Activated effector memory CD4-positive, alpha-beta T cell treated with anti-CD3 and anti-CD28 coated beads, Interleukin-2, amount 50 U/mL, for 16 hours (primary cell): ENCODE measurements at regions not wholly inside any gene's neighbourhood (a gene's known extent, or its start where the extent isn't known, plus 50 kb on each side); places are given as distances from the start of the nearest gene placed in this dataset.
"Not testable (repeated sequence)": the region's sequence is repeated elsewhere in the genome, so short reads cannot be mapped to it uniquely, and the experiment has no call there.

Experiments used
- DNase-seq: peaks from one replicate; pipeline ENCODE4 v3.0.0-alpha.2; 2020

DNA sequence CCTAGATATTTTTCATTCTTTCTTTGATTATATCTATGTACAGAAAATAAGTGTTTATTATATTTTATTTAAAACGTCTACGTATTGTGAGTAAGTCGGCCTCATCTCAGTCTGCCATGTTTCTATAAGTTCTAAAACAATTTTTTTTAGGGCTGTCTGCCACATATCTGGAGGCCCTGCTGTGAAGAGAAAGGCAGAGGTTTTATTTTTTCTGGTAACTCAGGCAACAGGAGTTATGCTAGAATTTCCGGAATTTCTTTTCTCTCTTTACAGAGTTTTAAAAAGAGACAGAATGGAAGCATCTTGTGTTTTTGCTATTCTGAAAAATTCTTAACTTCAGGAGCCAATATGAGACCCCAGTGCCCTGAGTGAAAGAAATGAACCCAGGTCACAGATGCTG, 1124.0 kb upstream of the TENM3 start:
- no peak for DNase-seq

DNA sequence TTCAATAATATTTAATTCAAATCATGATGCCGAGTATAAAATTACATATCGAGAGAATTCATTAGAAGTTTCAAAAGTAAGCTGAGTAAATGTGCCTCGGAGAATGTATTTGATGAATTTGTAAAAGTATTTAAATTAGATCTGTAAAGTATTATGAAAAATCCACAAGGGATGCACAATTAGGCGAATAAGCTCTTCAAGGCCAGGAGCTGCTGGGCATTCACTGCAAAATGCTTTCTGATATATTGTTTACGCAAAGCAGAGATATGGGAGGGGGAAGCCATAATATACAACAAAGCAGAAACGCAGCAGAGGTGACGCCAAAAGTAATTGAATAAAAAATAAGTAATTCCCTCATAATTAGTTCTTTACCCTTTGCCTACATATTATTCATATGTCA, 1121.5 kb upstream of the TENM3 start:
- no peak for DNase-seq

DNA sequence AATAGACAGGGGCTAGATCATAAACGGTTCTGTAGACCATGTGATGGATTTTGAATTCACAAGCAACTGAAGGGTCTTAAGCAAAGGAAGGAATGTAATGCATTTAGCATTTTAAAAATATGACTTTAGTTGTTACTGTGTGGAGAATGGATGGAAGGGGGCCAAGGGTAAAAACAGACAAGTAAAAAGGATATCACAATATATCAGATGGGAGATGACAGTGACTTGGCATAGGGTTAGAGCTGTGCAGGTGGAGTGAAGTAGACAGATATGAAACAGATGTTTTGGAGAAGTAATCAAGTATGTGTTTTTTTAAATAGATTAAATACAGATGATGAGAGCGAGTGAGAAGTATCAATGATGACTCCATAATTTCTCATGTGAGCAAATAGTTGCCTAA, 1116.0 kb upstream of the TENM3 start:
- no peak for DNase-seq

DNA sequence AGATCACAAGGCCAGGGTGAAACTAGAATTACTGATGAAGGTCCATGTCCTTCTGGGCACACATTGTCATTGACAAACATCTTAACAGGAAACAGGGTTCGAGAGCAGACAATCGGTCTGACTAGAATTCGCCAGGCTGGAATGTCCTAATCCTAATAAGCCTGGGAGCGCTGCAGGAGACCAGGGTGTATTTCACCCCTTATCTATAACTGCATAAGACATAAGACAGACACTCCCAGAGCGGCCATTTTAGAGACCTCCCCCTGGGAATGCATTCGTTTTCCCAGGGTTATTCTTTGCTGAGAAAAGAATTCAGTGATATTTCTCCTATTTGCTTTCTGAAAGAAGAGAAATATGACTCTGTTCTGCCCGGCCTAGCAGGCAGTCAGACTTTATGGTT, 1112.9 kb upstream of the TENM3 start:
- not testable (repeated sequence) for DNase-seq

DNA sequence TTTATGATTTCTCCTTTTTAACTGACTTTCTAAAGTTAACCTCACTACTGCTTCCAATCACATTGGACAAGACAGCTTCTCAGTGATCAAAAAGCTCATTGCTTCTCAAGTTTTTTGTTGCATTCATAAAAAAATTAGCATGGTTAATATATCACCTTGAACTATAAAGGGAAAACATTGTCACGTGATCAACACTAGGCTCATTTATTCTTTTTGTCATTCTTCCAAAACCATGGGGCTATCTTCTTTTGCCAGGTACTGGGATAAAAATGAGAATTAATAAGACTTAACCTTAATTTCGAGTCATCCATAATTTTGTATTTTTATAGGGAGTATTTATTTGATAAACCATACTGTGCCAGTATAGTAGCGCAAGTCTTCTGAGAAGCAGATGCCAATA, 1105.9 kb upstream of the TENM3 start:
- DNase-seq: no peak

DNA sequence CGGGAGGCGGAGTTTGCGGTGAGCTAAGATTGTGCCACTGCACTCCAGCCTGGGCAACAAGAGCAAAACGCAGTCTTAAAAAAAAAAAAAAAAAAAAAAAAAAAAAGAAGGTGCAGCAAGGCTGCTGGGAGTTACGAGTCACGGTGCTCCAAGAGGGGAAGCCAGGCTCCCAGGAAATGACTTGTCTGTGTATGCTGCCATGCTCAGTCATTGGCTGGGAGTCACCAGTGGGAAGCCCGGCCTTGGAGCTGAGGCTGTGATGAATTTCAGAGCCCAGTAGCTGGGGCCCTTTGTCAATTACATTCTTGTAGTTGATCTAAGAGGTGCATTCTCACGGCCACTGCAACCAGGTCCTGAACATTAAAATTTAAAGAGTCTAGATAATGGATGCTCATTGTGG, 1105.1 kb upstream of the TENM3 start:
- DNase-seq: no peak

DNA sequence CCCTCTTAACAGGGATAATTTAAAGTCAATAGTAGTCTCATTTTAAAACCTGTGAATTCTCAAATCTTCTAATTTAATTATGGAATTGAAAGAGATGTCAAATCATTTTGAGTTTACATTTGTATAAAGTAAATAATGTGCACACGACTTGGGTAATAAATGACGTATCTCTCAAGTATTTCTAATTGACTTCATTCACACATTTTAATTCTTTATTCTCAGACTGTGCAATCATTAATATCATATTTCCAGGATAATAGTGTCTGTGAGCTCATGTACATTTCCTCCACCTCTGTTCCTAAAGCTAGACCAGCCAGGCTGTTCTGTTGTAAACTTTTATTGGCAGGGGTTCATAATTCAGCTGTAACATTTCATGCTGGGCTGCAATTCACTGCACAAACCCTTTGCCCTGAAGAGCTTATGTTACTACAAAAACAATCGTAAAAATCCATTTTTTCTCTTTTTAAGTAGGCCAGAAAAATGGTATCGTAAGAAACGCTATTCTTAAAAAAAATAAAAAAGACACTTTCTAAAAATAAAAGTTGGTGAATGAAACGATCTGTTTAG, 1103.1 kb upstream of the TENM3 start:
- no peak for DNase-seq

DNA sequence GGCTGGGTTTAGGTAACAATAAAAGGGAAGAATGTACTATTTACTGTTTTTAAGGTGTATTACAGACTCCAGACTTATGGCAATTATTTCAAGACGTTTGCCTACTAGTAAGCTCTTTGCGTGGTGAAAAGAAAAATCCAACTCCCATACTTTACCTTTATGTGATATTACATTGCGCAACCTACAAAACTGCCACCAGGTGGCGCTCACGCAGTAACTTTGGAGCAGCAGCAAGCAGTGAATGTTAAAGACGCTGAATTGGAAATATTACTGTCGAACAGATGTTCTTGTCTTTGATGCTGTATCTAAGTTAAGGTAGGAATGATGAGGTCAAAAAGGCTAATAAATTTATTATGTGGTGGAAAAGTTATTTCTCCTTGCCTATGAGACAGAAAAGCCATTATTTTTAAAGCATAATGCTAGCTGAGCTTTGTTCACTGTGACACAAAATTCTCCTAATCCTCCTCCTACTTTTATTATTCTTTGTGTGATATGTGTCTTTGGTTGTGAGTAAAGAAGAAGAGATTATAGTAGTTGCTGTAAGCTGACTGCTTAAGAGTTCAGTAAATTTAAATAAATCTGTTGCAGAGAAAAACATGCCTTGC, 1099.8 kb upstream of the TENM3 start:
- peak; percentile 87 for DNase-seq

DNA sequence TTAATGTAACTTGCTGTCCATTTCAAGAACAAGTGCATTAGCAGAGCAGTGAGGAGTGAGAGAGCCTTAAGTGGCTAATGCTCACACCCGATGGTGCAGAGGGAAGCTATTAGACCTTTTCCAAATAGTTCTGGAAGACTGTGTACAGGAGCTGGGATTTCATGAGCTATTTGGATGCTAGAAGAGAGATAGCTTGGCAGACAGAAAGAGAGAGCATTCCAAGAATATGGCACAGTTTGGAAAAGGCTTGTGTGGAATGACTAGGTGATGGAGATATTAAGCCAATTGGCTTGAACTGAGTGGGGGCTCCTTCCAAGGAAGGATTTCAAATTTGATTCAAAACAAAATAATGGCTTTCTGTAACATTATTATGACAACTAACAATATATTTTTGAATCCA, 1097.2 kb upstream of the TENM3 start:
- no peak for DNase-seq

DNA sequence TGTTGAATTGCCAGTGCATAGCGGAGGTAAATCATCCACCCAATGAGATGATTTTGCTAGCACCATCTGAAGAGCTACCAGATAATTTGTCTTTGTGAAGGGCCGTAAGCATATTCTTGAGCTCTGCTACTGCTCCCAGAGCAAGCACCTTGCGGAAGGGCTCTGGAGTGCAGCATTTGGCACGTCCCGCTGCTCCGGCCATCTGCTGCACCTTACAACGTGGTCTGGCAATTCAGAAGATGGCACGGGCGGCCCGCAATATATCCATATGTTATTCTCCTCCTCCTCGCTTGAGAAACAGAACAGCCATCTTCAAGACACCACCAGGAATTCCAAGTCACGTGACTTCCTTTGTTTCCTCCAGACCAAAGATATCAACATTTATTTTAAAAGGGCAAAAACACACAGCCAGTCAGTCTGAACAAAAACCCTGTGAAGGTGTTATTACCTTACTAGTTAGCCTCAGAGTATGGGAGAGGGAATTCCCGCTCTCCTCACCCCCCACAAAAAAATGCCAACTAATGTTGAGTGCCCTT, 1095.7 kb upstream of the TENM3 start:
- no peak for DNase-seq

DNA sequence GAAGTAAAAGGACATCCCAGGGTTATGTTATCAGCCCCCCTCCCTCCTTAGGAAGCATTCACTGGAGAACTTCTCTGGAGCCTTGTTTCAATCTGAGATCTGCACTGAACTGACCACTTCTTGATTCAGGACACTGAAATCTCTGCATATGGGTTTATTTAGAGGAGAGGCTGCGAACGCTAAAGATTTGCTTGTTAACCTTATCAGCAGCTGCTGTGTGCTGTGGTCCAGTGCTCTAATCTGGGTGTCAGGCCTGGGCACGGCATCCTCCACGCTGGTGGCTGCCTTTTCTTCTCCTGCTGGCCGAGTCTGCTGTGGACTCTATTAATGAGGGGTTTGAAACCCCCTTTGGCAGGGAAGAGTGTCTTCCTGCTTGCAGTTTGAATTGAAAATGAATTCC, 1094.7 kb upstream of the TENM3 start:
- no peak for DNase-seq

DNA sequence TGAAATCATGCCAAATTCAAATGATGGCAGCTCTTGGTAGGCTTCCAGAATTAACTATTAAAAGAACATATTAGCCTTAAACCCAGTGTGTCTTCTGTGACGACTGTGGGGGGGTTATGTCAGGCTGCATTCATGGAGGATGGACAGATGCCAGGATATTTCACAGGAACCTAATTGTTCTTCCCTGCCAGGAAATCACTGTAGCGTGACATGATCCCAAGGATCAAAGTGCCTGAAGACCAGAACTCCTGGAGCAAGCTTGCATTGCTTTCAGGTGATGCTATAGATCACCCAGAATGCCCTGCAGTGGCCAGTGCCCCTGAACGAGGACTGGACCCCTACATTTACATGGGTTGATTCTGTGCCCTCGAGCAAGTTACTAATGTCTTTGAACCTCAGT, 1093.0 kb upstream of the TENM3 start:
- DNase-seq: no peak

DNA sequence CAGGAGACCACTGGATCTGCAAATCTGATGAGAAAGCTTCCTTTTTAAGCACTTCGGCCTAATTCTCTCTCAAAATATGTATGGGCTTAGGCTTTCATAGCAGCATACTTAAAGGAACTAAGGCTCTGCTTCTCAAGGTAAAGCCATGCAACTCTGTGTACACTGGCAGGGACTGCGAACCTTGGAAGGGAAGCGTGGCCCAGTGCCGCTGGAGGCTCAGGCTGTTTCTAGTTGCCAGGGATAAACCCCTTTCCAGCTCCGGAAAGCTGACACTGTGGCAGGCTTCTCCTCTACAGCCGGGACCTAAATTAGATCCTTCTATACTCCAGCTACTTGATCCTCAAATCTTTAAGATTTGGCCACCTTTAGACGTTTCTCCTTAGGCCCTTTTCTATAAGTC, 1091.3 kb upstream of the TENM3 start:
- DNase-seq: no peak

DNA sequence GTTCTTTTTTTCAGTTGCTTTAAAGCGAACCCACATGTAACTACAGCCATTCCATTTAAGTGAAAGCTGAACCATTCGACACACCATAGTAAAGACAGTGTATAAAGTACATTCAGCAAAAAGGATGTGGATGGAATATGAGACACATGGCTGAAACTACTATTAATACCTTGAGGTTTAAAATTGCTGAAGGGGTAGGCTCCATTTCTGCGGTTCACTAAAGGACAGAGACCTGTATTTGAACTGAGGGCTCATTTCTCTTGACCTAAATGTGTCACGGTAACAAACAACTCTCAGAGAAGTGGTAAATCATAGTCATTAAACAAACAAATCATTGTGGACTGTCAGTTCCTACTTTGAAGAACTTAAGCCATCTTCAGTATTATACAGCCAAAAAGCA, 1085.6 kb upstream of the TENM3 start:
- DNase-seq: no peak

DNA sequence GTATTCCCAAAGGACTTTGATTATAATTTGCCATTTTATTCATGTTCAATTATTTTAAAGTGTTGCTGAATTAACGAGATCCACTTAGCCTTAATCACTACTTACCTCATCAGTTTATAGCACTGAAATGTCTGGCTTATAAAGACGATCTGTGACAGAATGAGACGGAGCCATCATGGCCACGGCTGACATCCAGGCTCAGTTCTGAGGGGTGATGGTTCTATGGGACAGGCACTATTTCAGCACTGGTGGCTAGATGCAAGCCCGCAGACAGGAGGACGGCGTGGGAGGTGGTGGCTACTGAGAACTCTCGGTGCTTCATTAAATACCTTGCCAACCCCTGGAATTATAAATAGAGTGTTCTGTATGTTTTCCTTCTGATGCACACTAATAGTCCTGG, 1084.2 kb upstream of the TENM3 start:
- no peak for DNase-seq

DNA sequence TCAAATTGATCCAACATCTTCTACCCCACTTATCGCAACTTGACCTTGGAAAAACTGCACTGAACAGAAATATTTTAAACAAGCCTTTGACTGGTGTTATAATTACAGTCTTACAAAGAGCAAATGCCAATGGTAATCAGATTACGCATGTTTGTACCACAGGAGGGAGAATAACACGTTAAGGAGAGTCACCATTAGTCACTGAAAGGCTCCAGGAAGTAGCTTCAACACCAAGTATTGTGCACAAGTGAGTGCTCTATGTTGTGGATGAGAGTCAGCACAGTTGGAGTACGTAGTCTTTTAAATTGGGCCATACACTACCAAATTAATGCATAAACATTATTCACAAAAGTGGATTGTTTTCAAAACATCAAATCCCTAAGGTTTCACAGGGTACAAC, 1081.5 kb upstream of the TENM3 start:
- no peak for DNase-seq

DNA sequence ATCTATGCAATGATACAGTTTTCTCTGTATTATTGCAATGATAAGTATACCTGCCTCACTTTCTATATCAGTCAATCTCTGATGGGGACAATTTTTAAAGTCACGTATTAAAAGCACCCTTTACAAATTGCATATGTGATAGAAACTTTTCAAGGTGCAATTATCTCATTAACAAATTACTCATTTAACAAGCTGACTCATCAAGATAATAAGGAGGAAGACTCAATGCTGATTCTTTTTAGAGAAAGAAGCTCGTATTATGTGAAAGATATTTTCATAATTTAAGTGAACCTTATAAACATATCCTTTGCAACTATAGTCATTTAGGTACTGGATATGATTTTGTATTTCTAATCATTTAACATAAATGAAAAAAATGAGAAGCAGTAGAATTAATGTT, 1080.9 kb upstream of the TENM3 start:
- DNase-seq: no peak

DNA sequence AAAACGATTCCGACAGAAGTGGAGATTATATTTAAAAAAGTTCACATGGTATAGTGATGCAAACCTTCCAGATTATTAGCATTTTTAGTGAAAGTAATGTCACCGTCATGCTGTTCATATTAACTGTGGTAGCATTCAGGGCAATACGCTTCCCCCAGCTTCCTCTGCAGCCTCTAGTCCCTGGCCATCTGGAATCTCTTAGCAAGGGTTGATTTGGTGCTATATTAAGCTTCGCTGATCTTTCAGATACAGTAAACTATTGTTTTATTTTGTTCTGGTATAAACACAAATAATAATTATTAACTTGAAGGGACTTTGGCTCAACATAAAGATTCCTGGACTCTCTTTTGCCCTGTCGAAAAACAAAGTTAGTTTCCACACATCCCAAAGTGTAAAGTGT, 1080.5 kb upstream of the TENM3 start:
- no peak for DNase-seq

DNA sequence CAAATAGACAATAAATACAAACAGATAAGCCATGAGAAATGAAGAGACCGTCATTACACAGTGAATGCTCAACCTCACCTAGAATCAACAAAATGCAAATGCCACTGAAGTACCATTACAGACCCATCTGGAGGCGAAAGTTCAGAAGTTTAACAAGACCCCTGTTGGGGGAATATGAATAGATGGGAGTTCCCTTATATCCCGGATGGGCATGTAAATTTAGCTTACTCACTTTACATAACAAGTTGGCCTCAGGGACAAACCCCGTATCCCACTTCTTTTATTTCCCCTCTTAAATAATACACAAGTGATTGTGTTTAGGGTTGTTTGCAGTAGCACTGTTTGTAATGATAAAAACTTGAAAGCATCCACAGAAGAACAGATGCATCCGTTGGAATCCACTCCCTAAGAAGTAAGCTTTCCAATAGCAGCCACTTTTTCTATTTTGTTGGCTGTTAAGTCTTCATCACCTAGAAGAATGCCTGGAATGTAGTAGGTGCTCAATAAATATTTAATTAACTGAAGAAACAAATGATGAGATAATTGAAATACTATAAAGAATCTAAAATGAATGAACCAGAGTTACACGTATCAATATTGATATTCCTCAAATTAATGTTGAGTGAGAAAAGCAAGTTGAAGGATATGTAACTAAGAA, 1076.3 kb upstream of the TENM3 start:
- no peak for DNase-seq

DNA sequence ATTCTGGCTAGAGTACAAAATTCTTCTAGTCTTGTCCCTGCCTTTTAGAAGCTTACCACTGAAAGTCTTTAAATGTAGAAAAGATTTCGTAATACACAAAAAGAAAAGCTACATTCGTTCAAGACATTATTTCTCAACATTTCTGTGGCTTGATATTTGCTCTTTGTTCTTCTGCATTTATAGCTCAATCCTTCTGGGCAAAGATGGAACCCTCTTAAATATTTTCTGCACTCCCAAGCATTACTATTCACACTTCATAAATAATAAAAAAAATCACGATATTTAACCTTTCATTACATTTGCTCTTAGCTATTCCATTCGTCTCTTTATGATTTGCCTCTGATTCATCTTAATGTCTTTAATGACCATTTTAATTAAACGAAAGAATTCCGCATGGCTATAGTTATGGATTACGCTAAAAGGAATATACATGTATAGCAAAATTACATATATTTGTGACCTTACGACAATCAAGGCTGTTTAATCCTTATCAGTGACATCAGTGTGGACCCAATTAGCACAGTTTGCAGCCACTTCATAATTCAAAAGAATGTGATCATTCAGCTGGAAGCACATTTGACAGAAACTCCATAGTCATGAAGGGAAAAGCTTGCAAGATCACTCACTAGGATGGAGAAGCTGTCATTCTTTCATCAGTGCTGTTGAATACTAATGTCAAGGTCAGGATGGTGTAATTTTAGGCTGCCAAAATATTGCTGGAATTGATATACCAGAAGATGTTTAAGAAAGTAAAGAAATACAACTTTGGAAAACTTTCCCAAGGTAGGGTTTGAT, 1075.0 kb upstream of the TENM3 start:
- DNase-seq: no peak

DNA sequence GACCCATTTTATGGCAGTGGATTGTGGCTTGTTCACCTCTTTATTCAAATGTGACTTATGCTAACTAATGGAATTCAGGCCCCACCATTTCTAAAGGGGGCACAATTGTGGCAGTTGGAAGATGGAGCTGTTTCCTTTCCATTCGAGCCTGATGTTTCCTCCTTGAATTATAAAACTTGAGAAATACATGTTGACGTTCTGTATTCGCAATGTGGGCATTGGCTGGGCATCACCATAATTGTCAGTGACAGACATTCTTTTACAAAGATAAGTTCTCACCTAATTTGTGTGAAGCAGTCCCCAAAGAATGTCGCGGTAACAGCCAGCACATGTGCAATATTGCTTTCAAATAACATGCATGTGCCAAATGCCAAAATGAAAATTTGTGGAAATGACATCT, 1070.2 kb upstream of the TENM3 start:
- no peak for DNase-seq

DNA sequence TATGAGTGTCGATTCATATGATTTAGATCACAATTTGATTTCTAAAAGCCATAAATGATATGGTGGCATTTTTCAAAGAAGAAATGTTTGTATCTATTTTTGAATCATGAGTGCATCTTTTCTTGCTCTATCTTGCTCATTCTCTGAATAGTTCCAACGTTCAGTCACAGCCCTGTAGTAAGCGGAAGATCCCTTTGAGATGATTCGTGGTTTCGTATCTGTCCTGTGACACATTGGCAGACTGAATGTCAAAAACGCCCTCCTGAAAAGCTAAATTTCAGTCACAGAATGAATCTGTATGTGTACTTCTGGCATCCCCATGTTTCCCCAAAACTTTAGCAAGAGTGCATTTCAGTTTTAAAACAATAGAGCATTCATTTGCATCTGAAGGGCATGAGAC, 1066.9 kb upstream of the TENM3 start:
- DNase-seq: no peak

DNA sequence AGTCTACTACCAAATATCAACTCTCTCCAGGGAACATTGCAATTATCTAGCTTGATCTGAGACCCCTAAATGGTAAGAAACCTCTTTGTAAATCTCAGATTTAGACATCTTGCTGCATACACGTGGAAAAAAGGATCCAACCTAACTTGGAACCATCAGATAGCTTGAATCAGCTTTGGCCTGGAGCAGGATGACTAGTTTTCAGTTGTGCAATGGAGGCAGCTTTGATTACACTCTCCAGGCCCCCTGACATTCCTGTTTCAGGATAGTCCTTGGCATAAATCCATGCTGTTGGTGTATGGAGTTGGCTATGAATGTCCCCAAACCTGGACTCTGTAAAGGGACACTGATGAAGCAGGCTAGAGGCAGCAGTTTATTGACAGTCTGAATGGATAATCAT, 1061.9 kb upstream of the TENM3 start:
- no peak for DNase-seq

DNA sequence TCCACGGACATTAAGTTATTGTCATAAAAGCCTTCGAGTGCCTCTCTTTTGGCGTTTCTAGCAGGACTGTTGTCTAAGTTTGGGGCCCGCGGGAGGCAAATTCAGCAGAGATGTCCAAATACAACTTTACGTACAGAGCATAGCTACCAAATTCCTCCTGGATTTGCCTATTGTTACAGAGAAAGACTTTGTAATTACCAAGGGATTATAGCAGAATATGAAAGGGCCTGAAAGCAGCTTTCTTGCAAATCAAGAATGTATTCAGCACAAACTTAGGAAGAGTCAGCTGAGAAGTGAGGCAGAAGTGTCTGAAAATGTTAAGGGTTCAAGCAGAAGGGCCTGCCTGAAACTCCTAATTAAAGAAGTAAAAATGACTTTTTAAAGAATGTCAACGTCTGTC, 1053.5 kb upstream of the TENM3 start:
- no peak for DNase-seq
